ENCODE measurements at regions not wholly inside any gene's neighbourhood (a gene's known extent, or its start where the extent isn't known, plus 50 kb on each side); places are given as distances from the start of the nearest gene placed in this dataset.

- Histone ChIP-seq H3K36me3 (no peaks in the 10 kb centered on the region), H3K27ac (no peak overlapping the region), H3K9me3 (peaks cover 0 to 6% of the 10 kb centered on the region in 2 donors), H3K4me1 (no peaks in the 10 kb centered on the region), H3K27me3 (no peaks in the 10 kb centered on the region), H3K4me3 (no peak overlapping the region)
- TF ChIP-seq CTCF (IDR thresholded peaks at IDR 0.05), result no peak
- no peak for DNase-seq (ENCODE audit: low spot score)
Measured at GRCh38 chr3:54065140-54065539, 57.2 kb upstream of the CACNA2D3 start.

- no peaks in the 10 kb centered on the region for H3K27me3 ChIP-seq
- H3K36me3 ChIP-seq, result no peaks in the 10 kb centered on the region
- H3K9me3 ChIP-seq, result no peaks in the 10 kb centered on the region
- DNase-seq (ENCODE audit: low spot score), result no peak
- H3K4me1 ChIP-seq, result no peaks in the 10 kb centered on the region
- no peak for TF ChIP-seq CTCF (IDR thresholded peaks at IDR 0.05)
- H3K4me3 ChIP-seq, result no peak overlapping the region
- no peak overlapping the region for H3K27ac ChIP-seq
Measured at GRCh38 chr3:54064486-54064885, 57.9 kb upstream of the CACNA2D3 start.

GRCh38 chr3:54062546-54062945, 59.8 kb upstream of the CACNA2D3 start:
- TF ChIP-seq CTCF (IDR thresholded peaks at IDR 0.05), result no peak
- H3K27me3 ChIP-seq, result no peaks in the 10 kb centered on the region
- no peaks in the 10 kb centered on the region for H3K4me1 ChIP-seq
- H3K9me3 ChIP-seq, result no peaks in the 10 kb centered on the region
- H3K36me3 ChIP-seq, result no peaks in the 10 kb centered on the region
- H3K4me3 ChIP-seq, result no peak overlapping the region
- no peak for DNase-seq (ENCODE audit: low spot score)
- H3K27ac ChIP-seq, result no peak overlapping the region

GRCh38 chr3:54056521-54056920, 65.8 kb upstream of the CACNA2D3 start:
- Histone ChIP-seq H3K27me3 (no peaks in the 10 kb centered on the region), H3K36me3 (no peaks in the 10 kb centered on the region), H3K9me3 (no peaks in the 10 kb centered on the region), H3K27ac (no peak overlapping the region), H3K4me3 (no peak overlapping the region), H3K4me1 (no peaks in the 10 kb centered on the region)
- no peak for TF ChIP-seq CTCF (IDR thresholded peaks at IDR 0.05)
- no peak for DNase-seq (ENCODE audit: low spot score)

GRCh38 chr3:54053882-54054281, 68.5 kb upstream of the CACNA2D3 start:
- no peaks in the 10 kb centered on the region for H3K4me1 ChIP-seq
- no peak overlapping the region for H3K4me3 ChIP-seq
- H3K27me3 ChIP-seq, result no peaks in the 10 kb centered on the region
- no peaks in the 10 kb centered on the region for H3K9me3 ChIP-seq
- H3K36me3 ChIP-seq, result no peaks in the 10 kb centered on the region
- DNase-seq (ENCODE audit: low spot score), result no peak
- no peak for TF ChIP-seq CTCF (IDR thresholded peaks at IDR 0.05)
- H3K27ac ChIP-seq, result no peak overlapping the region

GRCh38 chr3:54053211-54053610, 69.1 kb upstream of the CACNA2D3 start:
- DNase-seq (ENCODE audit: low spot score), result no peak
- Histone ChIP-seq H3K4me3 (no peak overlapping the region), H3K9me3 (no peaks in the 10 kb centered on the region), H3K27ac (no peak overlapping the region), H3K4me1 (peaks cover 0 to 2% of the 10 kb centered on the region in 2 donors), H3K27me3 (no peaks in the 10 kb centered on the region), H3K36me3 (no peaks in the 10 kb centered on the region)
- no peak for TF ChIP-seq CTCF (IDR thresholded peaks at IDR 0.05)
